Activated B cell treated with CpG ODN at 0.5 μM for 24 hours (primary cell): ENCODE measurements at regions not wholly inside any gene's neighbourhood (a gene's known extent, or its start where the extent isn't known, plus 50 kb on each side); places are given as distances from the start of the nearest gene placed in this dataset.

ENCODE experiments used
- ATAC-seq: fragments of 200-7000 bp; cut with Tn5 transposase; one replicate; pipeline ENCODE4 v1.10.0; 2021; ENCODE audit warnings: low read depth, mild to moderate bottlenecking, moderate library complexity
- CTCF ChIA-PET: fragments of 350-600 bp; sonication (Branson Sonifier 250); formaldehyde crosslinking; loops from one replicate; lab custom pipeline; 2021; ENCODE audit warnings: antibody characterized with exemption; lab: Charles Lee
- POLR2A ChIA-PET: fragments of 350-600 bp; sonication (Branson Sonifier 250); formaldehyde crosslinking; loops from one replicate; lab custom pipeline; 2021; ENCODE audit warnings: antibody characterized with exemption; lab: Charles Lee
- DNase-seq: peaks from one replicate; pipeline ENCODE4 v3.0.0; 2022
- H3K27ac Mint-ChIP-seq: one replicate; pipeline ENCODE4 v1.8.0; 2020; ENCODE audit warnings: mixed read lengths
- H3K27me3 Mint-ChIP-seq: one replicate; pipeline ENCODE4 v1.8.0; 2021; ENCODE audit warnings: mixed read lengths
- H3K36me3 Mint-ChIP-seq: one replicate; pipeline ENCODE4 v1.8.0; 2021; ENCODE audit warnings: low read depth, mixed read lengths
- H3K4me1 Mint-ChIP-seq: one replicate; pipeline ENCODE4 v1.8.0; 2021; ENCODE audit warnings: mixed read lengths
- H3K4me3 Mint-ChIP-seq: one replicate; pipeline ENCODE4 v1.8.0; 2020; ENCODE audit warnings: mild to moderate bottlenecking, mixed read lengths
- H3K9me3 Mint-ChIP-seq: one replicate; pipeline ENCODE4 v1.8.0; 2020; ENCODE audit warnings: mixed read lengths
- CTCF ChIP-seq: fragments of 200-600 bp; IDR thresholded peaks from one replicate; pipeline ENCODE4 v1.8.0; 2022; ENCODE audit warnings: antibody characterized with exemption, mild to moderate bottlenecking
- intact Hi-C: fragments of 100-400 bp; cut with micrococcal nuclease; formaldehyde crosslinking; loops from one replicate; pipeline ENCODE4 v1.15.1; 2024

- CTCF ChIA-PET: no interaction called here
- H3K4me1 Mint-ChIP-seq: no peaks in the 10 kb centered on the region
- intact Hi-C loops: no loop called here
- H3K27ac Mint-ChIP-seq: no peak overlapping the region
- DNase-seq: no peak
- peaks cover 2% of the 10 kb centered on the region for H3K9me3 Mint-ChIP-seq
- no peak for TF ChIP-seq CTCF
- H3K36me3 Mint-ChIP-seq: no peaks in the 10 kb centered on the region
- H3K27me3 Mint-ChIP-seq: no peaks in the 10 kb centered on the region
- no peak overlapping the region for H3K4me3 Mint-ChIP-seq
- POLR2A ChIA-PET: no interaction called here
- no peak for ATAC-seq
These were observed 780.2 kb upstream of the WWC1 start for GRCh38 chr5:167511276-167511675.

GRCh38 chr5:167512111-167512510 is 779.3 kb upstream of the WWC1 start:
- Mint-ChIP-seq H3K4me3 (no peak overlapping the region), H3K4me1 (no peaks in the 10 kb centered on the region), H3K27ac (no peak overlapping the region), H3K27me3 (no peaks in the 10 kb centered on the region), H3K36me3 (no peaks in the 10 kb centered on the region), H3K9me3 (peaks cover 2% of the 10 kb centered on the region)
- intact Hi-C loops: no loop called here
- ATAC-seq: no peak
- ChIA-PET POLR2A (no interaction called here), CTCF (no interaction called here)
- no peak for TF ChIP-seq CTCF
- DNase-seq: no peak

GRCh38 chr5:167513381-167513780 is 778.1 kb upstream of the WWC1 start:
- H3K4me3 Mint-ChIP-seq: no peak overlapping the region
- H3K36me3 Mint-ChIP-seq: no peaks in the 10 kb centered on the region
- intact Hi-C loops: no loop called here
- CTCF ChIA-PET: no interaction called here
- no peak for TF ChIP-seq CTCF
- H3K27ac Mint-ChIP-seq: no peak overlapping the region
- no peaks in the 10 kb centered on the region for H3K27me3 Mint-ChIP-seq
- DNase-seq (no peak), ATAC-seq (no peak)
- H3K4me1 Mint-ChIP-seq: no peaks in the 10 kb centered on the region
- POLR2A ChIA-PET: no interaction called here
- peaks cover 2% of the 10 kb centered on the region for H3K9me3 Mint-ChIP-seq

- Mint-ChIP-seq H3K27ac (no peak overlapping the region), H3K36me3 (no peaks in the 10 kb centered on the region), H3K9me3 (peaks cover 2% of the 10 kb centered on the region), H3K27me3 (no peaks in the 10 kb centered on the region), H3K4me1 (no peaks in the 10 kb centered on the region), H3K4me3 (no peak overlapping the region)
- CTCF ChIA-PET: no interaction called here
- POLR2A ChIA-PET: no interaction called here
- no peak for ATAC-seq
- intact Hi-C loops: no loop called here
- no peak for DNase-seq
- TF ChIP-seq CTCF: no peak
These were observed 777.0 kb upstream of the WWC1 start for GRCh38 chr5:167514461-167514860.

GRCh38 chr5:167525004-167525403 is 766.4 kb upstream of the WWC1 start:
- peaks cover 1% of the 10 kb centered on the region for H3K9me3 Mint-ChIP-seq
- no peak for ATAC-seq
- no peaks in the 10 kb centered on the region for H3K36me3 Mint-ChIP-seq
- no peak for DNase-seq
- H3K27ac Mint-ChIP-seq: no peak overlapping the region
- no peaks in the 10 kb centered on the region for H3K27me3 Mint-ChIP-seq
- no peak overlapping the region for H3K4me3 Mint-ChIP-seq
- H3K4me1 Mint-ChIP-seq: no peaks in the 10 kb centered on the region
- TF ChIP-seq CTCF: no peak
- intact Hi-C loops: no loop called here
- ChIA-PET POLR2A (no interaction called here), CTCF (no interaction called here)
